ENCODE measurements at regions not wholly inside any gene's neighbourhood (a gene's known extent, or its start where the extent isn't known, plus 50 kb on each side); places are given as distances from the start of the nearest gene placed in this dataset.

GRCh38 chr10:4733843-4734224, 92.2 kb upstream of the AKR1E2 start:
- 62 to 64% methylated on average over 3 of the region's 3 CpGs for WGBS, 2 donors
- Histone ChIP-seq H3K36me3 (ENCODE audit: low read depth, missing control alignments) (no peaks in the 10 kb centered on the region), H3K9me3 (no peaks in the 10 kb centered on the region), H3K27ac (no peak overlapping the region), H3K27me3 (no peaks in the 10 kb centered on the region), H3K4me1 (no peaks in the 10 kb centered on the region), H3K4me3 (no peak overlapping the region)
- intact Hi-C loops (cut with DNase I; ENCODE audit: low total_unique reads) = no loop called here
- TF ChIP-seq, protein P1, sequence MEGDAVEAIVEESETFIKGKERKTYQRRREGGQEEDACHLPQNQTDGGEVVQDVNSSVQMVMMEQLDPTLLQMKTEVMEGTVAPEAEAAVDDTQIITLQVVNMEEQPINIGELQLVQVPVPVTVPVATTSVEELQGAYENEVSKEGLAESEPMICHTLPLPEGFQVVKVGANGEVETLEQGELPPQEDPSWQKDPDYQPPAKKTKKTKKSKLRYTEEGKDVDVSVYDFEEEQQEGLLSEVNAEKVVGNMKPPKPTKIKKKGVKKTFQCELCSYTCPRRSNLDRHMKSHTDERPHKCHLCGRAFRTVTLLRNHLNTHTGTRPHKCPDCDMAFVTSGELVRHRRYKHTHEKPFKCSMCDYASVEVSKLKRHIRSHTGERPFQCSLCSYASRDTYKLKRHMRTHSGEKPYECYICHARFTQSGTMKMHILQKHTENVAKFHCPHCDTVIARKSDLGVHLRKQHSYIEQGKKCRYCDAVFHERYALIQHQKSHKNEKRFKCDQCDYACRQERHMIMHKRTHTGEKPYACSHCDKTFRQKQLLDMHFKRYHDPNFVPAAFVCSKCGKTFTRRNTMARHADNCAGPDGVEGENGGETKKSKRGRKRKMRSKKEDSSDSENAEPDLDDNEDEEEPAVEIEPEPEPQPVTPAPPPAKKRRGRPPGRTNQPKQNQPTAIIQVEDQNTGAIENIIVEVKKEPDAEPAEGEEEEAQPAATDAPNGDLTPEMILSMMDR (IDR thresholded peaks at IDR 0.05) = no peak
- TF ChIP-seq POLR2A (IDR thresholded peaks at IDR 0.05) = no peak
- no peak for DNase-seq

- no peak for TF ChIP-seq POLR2A (IDR thresholded peaks at IDR 0.05)
- TF ChIP-seq, protein P1 (IDR thresholded peaks at IDR 0.05) = no peak
- H3K9me3 ChIP-seq = no peaks in the 10 kb centered on the region
- H3K36me3 ChIP-seq (ENCODE audit: low read depth, missing control alignments) = no peaks in the 10 kb centered on the region
- no peaks in the 10 kb centered on the region for H3K4me1 ChIP-seq
- WGBS, 2 donors = 65 to 80% methylated on average over 7 of the region's 7 CpGs
- intact Hi-C loops (cut with DNase I; ENCODE audit: low total_unique reads) = no loop called here
- H3K4me3 ChIP-seq = no peak overlapping the region
- no peaks in the 10 kb centered on the region for H3K27me3 ChIP-seq
- DNase-seq = no peak
- no peak overlapping the region for H3K27ac ChIP-seq
Measured at GRCh38 chr10:4733150-4733842, 92.7 kb upstream of the AKR1E2 start.

- Histone ChIP-seq H3K4me3 (no peak overlapping the region), H3K27me3 (no peaks in the 10 kb centered on the region), H3K36me3 (ENCODE audit: low read depth, missing control alignments) (no peaks in the 10 kb centered on the region), H3K9me3 (no peaks in the 10 kb centered on the region), H3K27ac (no peak overlapping the region), H3K4me1 (no peaks in the 10 kb centered on the region)
- intact Hi-C loops (cut with DNase I; ENCODE audit: low total_unique reads) = no loop called here
- no peak for TF ChIP-seq POLR2A (IDR thresholded peaks at IDR 0.05)
- TF ChIP-seq, protein P1 (IDR thresholded peaks at IDR 0.05) = no peak
- WGBS, 2 donors = 96 to 99% methylated on average over 3 of the region's 3 CpGs
- no peak for DNase-seq
Measured at GRCh38 chr10:4730998-4731397, 95.0 kb upstream of the AKR1E2 start.

- 76 to 84% methylated on average over 4 of the region's 4 CpGs for WGBS, 2 donors
- H3K9me3 ChIP-seq = no peaks in the 10 kb centered on the region
- no peak for TF ChIP-seq POLR2A (IDR thresholded peaks at IDR 0.05)
- intact Hi-C loops (cut with DNase I; ENCODE audit: low total_unique reads) = no loop called here
- H3K4me3 ChIP-seq = no peak overlapping the region
- H3K4me1 ChIP-seq = no peaks in the 10 kb centered on the region
- no peak overlapping the region for H3K27ac ChIP-seq
- no peaks in the 10 kb centered on the region for H3K27me3 ChIP-seq
- H3K36me3 ChIP-seq (ENCODE audit: low read depth, missing control alignments) = no peaks in the 10 kb centered on the region
- no peak for DNase-seq
Measured at GRCh38 chr10:4725917-4726606, 99.9 kb upstream of the AKR1E2 start.

GRCh38 chr10:4723860-4724259, 102.1 kb upstream of the AKR1E2 start:
- TF ChIP-seq, protein P1 (IDR thresholded peaks at IDR 0.05) = no peak
- TF ChIP-seq POLR2A (IDR thresholded peaks at IDR 0.05) = no peak
- no peak for DNase-seq
- no peaks in the 10 kb centered on the region for H3K36me3 ChIP-seq (ENCODE audit: low read depth, missing control alignments)
- no peaks in the 10 kb centered on the region for H3K27me3 ChIP-seq
- no peak overlapping the region for H3K27ac ChIP-seq
- H3K4me3 ChIP-seq = no peak overlapping the region
- no peaks in the 10 kb centered on the region for H3K4me1 ChIP-seq
- H3K9me3 ChIP-seq = no peaks in the 10 kb centered on the region
- intact Hi-C loops (cut with DNase I; ENCODE audit: low total_unique reads) = no loop called here

Data from testis (tissue), 2 donors.